GM12878 (cell line): ENCODE measurements at regions not wholly inside any gene's neighbourhood (a gene's known extent, or its start where the extent isn't known, plus 50 kb on each side); places are given as distances from the start of the nearest gene placed in this dataset.
"Not testable (repeated sequence)": the region's sequence is repeated elsewhere in the genome, so short reads cannot be mapped to it uniquely, and the experiment has no call there.

Experiments used
- CTCF ChIP-seq, 3 experiments: IDR thresholded peaks in 2 of 3; conservative IDR thresholded peaks in 1 of 3; 2 replicates each; pipeline ENCODE4 v1.5.1; 2011; ENCODE audit warnings: low read depth in 3 of 3, low read length in 3 of 3, mild to moderate bottlenecking in 3 of 3, control low read depth in 2 of 3, moderate library complexity in 2 of 3, inconsistent platforms in 1 of 3, mixed read lengths in 1 of 3; ENCODE audit not compliant: control insufficient read depth in 2 of 3, insufficient read depth in 1 of 3; ENCODE audit errors: extremely low read depth in 1 of 3
- EP300 ChIP-seq, 2 experiments: fragments of 150-350 bp in 1 of 2; IDR thresholded peaks; 2 replicates each; pipeline ENCODE4 v1.6.1; 2011 to 2012; ENCODE audit warnings: low read depth in 2 of 2, low read length in 2 of 2, borderline replicate concordance in 1 of 2, improper control_type of control experiment in 1 of 2, inconsistent platforms in 1 of 2; ENCODE audit not compliant: control insufficient read depth in 1 of 2
- POU2F2 ChIP-seq: IDR thresholded peaks from 3 replicates; pipeline ENCODE4 v1.6.1; 2011; ENCODE audit warnings: low read depth, mild to moderate bottlenecking, low read length, borderline replicate concordance
- TARDBP ChIP-seq: IDR thresholded peaks from 2 replicates; pipeline ENCODE4 v1.6.1; 2016; ENCODE audit warnings: borderline replicate concordance
- YY1 ChIP-seq: IDR thresholded peaks from 2 replicates; pipeline ENCODE4 v1.6.1; 2011; ENCODE audit warnings: low read depth, mild to moderate bottlenecking, low read length
- ZBTB33 ChIP-seq: fragments of 450-650 bp; IDR thresholded peaks from 2 replicates; pipeline ENCODE4 v1.6.1; 2017; ENCODE audit warnings: mild to moderate bottlenecking
- TF ChIP-seq, protein P1 (sequence below): IDR thresholded peaks from 2 replicates; pipeline ENCODE4 v1.6.1; 2012; ENCODE audit warnings: low read depth, low read length, improper control_type of control experiment

GRCh38 chr2:111457191-111457590 is 336.5 kb downstream of the BCL2L11 start:
- not testable (repeated sequence) for TF ChIP-seq ZBTB33; EP300 (IDR thresholded peaks at IDR 0.05; ENCODE audit: borderline replicate concordance in 1 of 2, control insufficient read depth in 1 of 2, low read depth in 2 of 2, low read length in 2 of 2); POU2F2; YY1; TARDBP; CTCF (IDR thresholded peaks at IDR 0.05 in 2 of 3, conservative IDR thresholded peaks at IDR 0.05 in 1 of 3; ENCODE audit: control insufficient read depth in 2 of 3, extremely low read depth in 1 of 3, insufficient read depth in 1 of 3, low read depth in 3 of 3, low read length in 3 of 3)
- TF ChIP-seq, protein P1, sequence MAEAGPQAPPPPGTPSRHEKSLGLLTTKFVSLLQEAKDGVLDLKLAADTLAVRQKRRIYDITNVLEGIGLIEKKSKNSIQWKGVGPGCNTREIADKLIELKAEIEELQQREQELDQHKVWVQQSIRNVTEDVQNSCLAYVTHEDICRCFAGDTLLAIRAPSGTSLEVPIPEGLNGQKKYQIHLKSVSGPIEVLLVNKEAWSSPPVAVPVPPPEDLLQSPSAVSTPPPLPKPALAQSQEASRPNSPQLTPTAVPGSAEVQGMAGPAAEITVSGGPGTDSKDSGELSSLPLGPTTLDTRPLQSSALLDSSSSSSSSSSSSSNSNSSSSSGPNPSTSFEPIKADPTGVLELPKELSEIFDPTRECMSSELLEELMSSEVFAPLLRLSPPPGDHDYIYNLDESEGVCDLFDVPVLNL, result not testable (repeated sequence)
